ENCODE measurements at regions not wholly inside any gene's neighbourhood (a gene's known extent, or its start where the extent isn't known, plus 50 kb on each side); places are given as distances from the start of the nearest gene placed in this dataset.

GRCh38 chr12:127267128-127267527, 999.8 kb upstream of the TMEM132C start:
- in situ Hi-C loops (cut with MboI; ENCODE audit: low pct_unique_long_range_greater_than_20kb, low sequenced_read_pairs, unreplicated experiment), result no loop called here
- no peak for TF ChIP-seq CTCF (IDR thresholded peaks at IDR 0.05; ENCODE audit: extremely low read depth, insufficient read depth, missing control alignments)
- DNase-seq (ENCODE audit: low spot score), result no peak

GRCh38 chr12:127268213-127268612, 998.8 kb upstream of the TMEM132C start:
- no peak for DNase-seq (ENCODE audit: low spot score)
- no peak for TF ChIP-seq CTCF (IDR thresholded peaks at IDR 0.05; ENCODE audit: extremely low read depth, insufficient read depth, missing control alignments)
- in situ Hi-C loops (cut with MboI; ENCODE audit: low pct_unique_long_range_greater_than_20kb, low sequenced_read_pairs, unreplicated experiment), result no loop called here

- no peak for TF ChIP-seq CTCF (IDR thresholded peaks at IDR 0.05; ENCODE audit: extremely low read depth, insufficient read depth, missing control alignments)
- no peak for DNase-seq (ENCODE audit: low spot score)
- in situ Hi-C loops (cut with MboI; ENCODE audit: low pct_unique_long_range_greater_than_20kb, low sequenced_read_pairs, unreplicated experiment), result no loop called here
Observed at GRCh38 chr12:127268706-127269425, 998.1 kb upstream of the TMEM132C start.

- no peak for DNase-seq (ENCODE audit: low spot score)
- TF ChIP-seq CTCF (IDR thresholded peaks at IDR 0.05; ENCODE audit: extremely low read depth, insufficient read depth, missing control alignments), result no peak
- in situ Hi-C loops (cut with MboI; ENCODE audit: low pct_unique_long_range_greater_than_20kb, low sequenced_read_pairs, unreplicated experiment), result no loop called here
Observed at GRCh38 chr12:127270193-127270592, 996.8 kb upstream of the TMEM132C start.

- in situ Hi-C loops (cut with MboI; ENCODE audit: low pct_unique_long_range_greater_than_20kb, low sequenced_read_pairs, unreplicated experiment), result no loop called here
- no peak for DNase-seq (ENCODE audit: low spot score)
Observed at GRCh38 chr12:127271776-127272175, 995.2 kb upstream of the TMEM132C start.

GRCh38 chr12:127272864-127273263, 994.1 kb upstream of the TMEM132C start:
- no peak for TF ChIP-seq CTCF (IDR thresholded peaks at IDR 0.05; ENCODE audit: extremely low read depth, insufficient read depth, missing control alignments)
- no peak for DNase-seq (ENCODE audit: low spot score)
- in situ Hi-C loops (cut with MboI; ENCODE audit: low pct_unique_long_range_greater_than_20kb, low sequenced_read_pairs, unreplicated experiment), result no loop called here

More at GRCh38 chr12:127271776-127272175, 995.2 kb upstream of the TMEM132C start:
- TF ChIP-seq CTCF (IDR thresholded peaks at IDR 0.05; ENCODE audit: extremely low read depth, insufficient read depth, missing control alignments), result no peak

Measured in GM13977 (cell line).